OCI-LY3 (cell line): ENCODE measurements at regions not wholly inside any gene's neighbourhood (a gene's known extent, or its start where the extent isn't known, plus 50 kb on each side); places are given as distances from the start of the nearest gene placed in this dataset.

ENCODE experiments used
- H2AFZ ChIP-seq: fragments of 200-600, 300-600 bp; shearing (Covaris generic); 2 replicates; pipeline ENCODE4 v1.6.0; 2014; ENCODE audit warnings: antibody characterized with exemption, low read depth, low read length
- H3K27ac ChIP-seq: fragments of 200-600, 300-600 bp; sonication (generic); 2 replicates; pipeline ENCODE4 v1.5.1; 2014; ENCODE audit warnings: mild to moderate bottlenecking, low read length, moderate library complexity, mixed read lengths
- H3K27me3 ChIP-seq: fragments of 200-600, 300-600 bp; sonication (generic); 2 replicates; pipeline ENCODE4 v1.6.1; 2014; ENCODE audit warnings: low read depth, low read length, mixed read lengths
- H3K36me3 ChIP-seq: fragments of 200-600, 300-600 bp; sonication (generic); replicated peaks from 2 replicates; pipeline ENCODE3; 2014; ENCODE audit warnings: low read depth, low read length, mixed read lengths
- H3K4me1 ChIP-seq: fragments of 300-600, 200-600 bp; sonication (generic); 2 replicates; pipeline ENCODE4 v1.6.1; 2014; ENCODE audit warnings: low read length, mixed read lengths
- H3K4me2 ChIP-seq: fragments of 200-600, 300-600 bp; sonication (generic); 2 replicates; pipeline ENCODE4 v1.6.1; 2014; ENCODE audit warnings: low read length, mixed read lengths
- H3K4me3 ChIP-seq: fragments of 300-600, 200-600 bp; sonication (generic); 2 replicates; pipeline ENCODE4 v1.5.1; 2014; ENCODE audit warnings: antibody characterized with exemption, mild to moderate bottlenecking, low read length, moderate library complexity
- H3K79me2 ChIP-seq: fragments of 300-600, 200-600 bp; shearing (Covaris generic); 2 replicates; pipeline ENCODE4 v1.6.1; 2014; ENCODE audit warnings: mild to moderate bottlenecking, low read length, mixed read lengths
- H3K9ac ChIP-seq: fragments of 300-600, 200-600 bp; shearing (Covaris generic); 2 replicates; pipeline ENCODE4 v1.6.0; 2014; ENCODE audit warnings: mild to moderate bottlenecking, low read length, moderate library complexity
- H3K9me3 ChIP-seq: fragments of 200-600, 300-600 bp; shearing (Covaris generic); 2 replicates; pipeline ENCODE4 v1.6.1; 2014; ENCODE audit warnings: low read length, mixed read lengths; ENCODE audit not compliant: insufficient read depth
- H4K20me1 ChIP-seq: fragments of 200-600, 300-600 bp; sonication (generic); 2 replicates; pipeline ENCODE4 v1.6.1; 2016; ENCODE audit warnings: low read length, mixed read lengths; ENCODE audit not compliant: insufficient read depth
- EZH2phosphoT487 ChIP-seq: fragments of 200-600 bp; shearing (Covaris generic); IDR thresholded peaks from 2 replicates; pipeline ENCODE4 v1.6.1; 2018; ENCODE audit warnings: antibody characterized with exemption, mixed run types, low read depth
- TF ChIP-seq, protein P1 (sequence below): fragments of 200-600, 300-600 bp; sonication (generic); IDR thresholded peaks from 2 replicates; pipeline ENCODE4 v1.5.1; 2014; ENCODE audit warnings: antibody characterized with exemption, low read length, low read depth

GRCh38 chr3:28066020-28066419 lies 175.4 kb upstream of the CMC1 start:
- Histone ChIP-seq H3K9me3 (peaks cover 8% of the 10 kb centered on the region; the same call in 1 of the 2 replicates), H3K27me3 (no peaks in the 10 kb centered on the region), H4K20me1 (no peaks in the 10 kb centered on the region), H3K9ac (no peak overlapping the region), H2AFZ (no peak overlapping the region), H3K4me2 (no peak overlapping the region), H3K27ac (no peak overlapping the region), H3K79me2 (no peaks in the 10 kb centered on the region), H3K36me3 (no peaks in the 10 kb centered on the region), H3K4me1 (no peaks in the 10 kb centered on the region), H3K4me3 (no peak overlapping the region)
- TF ChIP-seq, protein P1, sequence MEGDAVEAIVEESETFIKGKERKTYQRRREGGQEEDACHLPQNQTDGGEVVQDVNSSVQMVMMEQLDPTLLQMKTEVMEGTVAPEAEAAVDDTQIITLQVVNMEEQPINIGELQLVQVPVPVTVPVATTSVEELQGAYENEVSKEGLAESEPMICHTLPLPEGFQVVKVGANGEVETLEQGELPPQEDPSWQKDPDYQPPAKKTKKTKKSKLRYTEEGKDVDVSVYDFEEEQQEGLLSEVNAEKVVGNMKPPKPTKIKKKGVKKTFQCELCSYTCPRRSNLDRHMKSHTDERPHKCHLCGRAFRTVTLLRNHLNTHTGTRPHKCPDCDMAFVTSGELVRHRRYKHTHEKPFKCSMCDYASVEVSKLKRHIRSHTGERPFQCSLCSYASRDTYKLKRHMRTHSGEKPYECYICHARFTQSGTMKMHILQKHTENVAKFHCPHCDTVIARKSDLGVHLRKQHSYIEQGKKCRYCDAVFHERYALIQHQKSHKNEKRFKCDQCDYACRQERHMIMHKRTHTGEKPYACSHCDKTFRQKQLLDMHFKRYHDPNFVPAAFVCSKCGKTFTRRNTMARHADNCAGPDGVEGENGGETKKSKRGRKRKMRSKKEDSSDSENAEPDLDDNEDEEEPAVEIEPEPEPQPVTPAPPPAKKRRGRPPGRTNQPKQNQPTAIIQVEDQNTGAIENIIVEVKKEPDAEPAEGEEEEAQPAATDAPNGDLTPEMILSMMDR = no peak
- no peak for TF ChIP-seq EZH2phosphoT487

DNA sequence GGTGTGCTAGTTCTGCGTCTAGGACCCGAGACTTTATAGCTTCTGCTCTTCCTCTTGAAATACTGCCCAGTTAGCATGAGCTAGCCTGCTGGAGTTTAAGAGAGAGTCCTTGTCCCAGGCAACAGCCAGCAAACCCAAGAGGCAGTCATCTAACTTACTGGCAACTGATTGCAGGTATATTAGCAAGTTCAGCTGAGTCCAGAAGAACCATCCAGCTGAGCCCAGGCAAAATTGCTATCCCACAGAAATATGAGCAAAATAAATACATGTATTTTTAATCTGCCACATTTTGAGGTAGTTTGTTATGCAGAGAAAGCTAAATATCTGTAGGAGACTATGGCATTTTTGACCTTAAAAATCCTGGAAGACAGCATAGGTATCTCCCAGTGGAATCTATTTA lies 174.4 kb upstream of the CMC1 start:
- TF ChIP-seq, protein P1 = no peak
- no peak for TF ChIP-seq EZH2phosphoT487
- no peak overlapping the region for H3K27ac ChIP-seq
- H3K4me1 ChIP-seq = no peaks in the 10 kb centered on the region
- peaks cover 8% of the 10 kb centered on the region; the same call in 1 of the 2 replicates for H3K9me3 ChIP-seq
- H3K27me3 ChIP-seq = no peaks in the 10 kb centered on the region
- H3K36me3 ChIP-seq = no peaks in the 10 kb centered on the region
- H3K79me2 ChIP-seq = no peaks in the 10 kb centered on the region
- H3K9ac ChIP-seq = no peak overlapping the region
- no peak overlapping the region for H3K4me3 ChIP-seq
- H2AFZ ChIP-seq = no peak overlapping the region
- no peaks in the 10 kb centered on the region for H4K20me1 ChIP-seq
- no peak overlapping the region for H3K4me2 ChIP-seq

GRCh38 chr3:28068342-28068741 lies 173.1 kb upstream of the CMC1 start:
- Histone ChIP-seq H3K4me2 (no peak overlapping the region), H3K36me3 (no peaks in the 10 kb centered on the region), H3K9ac (no peak overlapping the region), H4K20me1 (no peaks in the 10 kb centered on the region), H3K27me3 (no peaks in the 10 kb centered on the region), H2AFZ (no peak overlapping the region), H3K4me1 (no peaks in the 10 kb centered on the region), H3K4me3 (no peak overlapping the region), H3K79me2 (no peaks in the 10 kb centered on the region), H3K27ac (no peak overlapping the region), H3K9me3 (peaks cover 8% of the 10 kb centered on the region; the same call in 1 of the 2 replicates)
- TF ChIP-seq, protein P1 = no peak
- TF ChIP-seq EZH2phosphoT487 = no peak

- no peak overlapping the region for H3K4me3 ChIP-seq
- no peak overlapping the region for H2AFZ ChIP-seq
These were observed 172.0 kb upstream of the CMC1 start for GRCh38 chr3:28069438-28069837.

More at GRCh38 chr3:28069438-28069837, 172.0 kb upstream of the CMC1 start:
- Histone ChIP-seq H3K27me3 (no peaks in the 10 kb centered on the region), H4K20me1 (no peaks in the 10 kb centered on the region), H3K36me3 (no peaks in the 10 kb centered on the region), H3K9me3 (peaks cover 8% of the 10 kb centered on the region; the same call in 1 of the 2 replicates), H3K4me2 (no peak overlapping the region), H3K27ac (no peak overlapping the region), H3K79me2 (no peaks in the 10 kb centered on the region), H3K4me1 (no peaks in the 10 kb centered on the region), H3K9ac (no peak overlapping the region)
- TF ChIP-seq EZH2phosphoT487 = no peak
- TF ChIP-seq, protein P1 = no peak
